ENCODE measurements at regions not wholly inside any gene's neighbourhood (a gene's known extent, or its start where the extent isn't known, plus 50 kb on each side); places are given as distances from the start of the nearest gene placed in this dataset.
A peak's percentile ranks its signal among the peaks of the same experiment; 100 is the strongest.

DNA sequence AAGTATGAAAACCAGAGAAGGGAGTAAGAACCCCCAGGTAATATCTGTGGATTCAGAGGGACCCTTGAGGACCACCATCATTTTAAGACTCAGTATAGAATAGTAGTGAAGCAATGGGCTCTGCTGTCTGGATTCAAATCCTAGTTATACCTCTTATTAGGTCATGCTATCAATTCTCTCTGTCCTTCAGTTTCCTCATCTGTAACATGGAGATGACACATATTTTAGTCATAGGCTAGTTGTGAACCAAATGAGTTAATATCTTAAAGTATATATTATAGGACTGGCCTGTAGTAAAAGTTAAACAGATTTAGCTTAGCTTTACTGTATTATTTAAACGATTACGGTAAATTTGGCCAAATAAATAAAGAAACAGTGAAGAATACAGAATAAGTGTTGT, 177.3 kb upstream of the GOLIM4 start:
- no peaks in the 10 kb centered on the region for H3K9me3 ChIP-seq
- DNase-seq, result no peak
- H3K27ac ChIP-seq, result no peak overlapping the region
- no peaks in the 10 kb centered on the region for H3K4me1 ChIP-seq
- TF ChIP-seq, protein P1, sequence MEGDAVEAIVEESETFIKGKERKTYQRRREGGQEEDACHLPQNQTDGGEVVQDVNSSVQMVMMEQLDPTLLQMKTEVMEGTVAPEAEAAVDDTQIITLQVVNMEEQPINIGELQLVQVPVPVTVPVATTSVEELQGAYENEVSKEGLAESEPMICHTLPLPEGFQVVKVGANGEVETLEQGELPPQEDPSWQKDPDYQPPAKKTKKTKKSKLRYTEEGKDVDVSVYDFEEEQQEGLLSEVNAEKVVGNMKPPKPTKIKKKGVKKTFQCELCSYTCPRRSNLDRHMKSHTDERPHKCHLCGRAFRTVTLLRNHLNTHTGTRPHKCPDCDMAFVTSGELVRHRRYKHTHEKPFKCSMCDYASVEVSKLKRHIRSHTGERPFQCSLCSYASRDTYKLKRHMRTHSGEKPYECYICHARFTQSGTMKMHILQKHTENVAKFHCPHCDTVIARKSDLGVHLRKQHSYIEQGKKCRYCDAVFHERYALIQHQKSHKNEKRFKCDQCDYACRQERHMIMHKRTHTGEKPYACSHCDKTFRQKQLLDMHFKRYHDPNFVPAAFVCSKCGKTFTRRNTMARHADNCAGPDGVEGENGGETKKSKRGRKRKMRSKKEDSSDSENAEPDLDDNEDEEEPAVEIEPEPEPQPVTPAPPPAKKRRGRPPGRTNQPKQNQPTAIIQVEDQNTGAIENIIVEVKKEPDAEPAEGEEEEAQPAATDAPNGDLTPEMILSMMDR (IDR thresholded peaks at IDR 0.05), result no peak
- intact Hi-C loops (cut with DNase I), result no loop called here
- ATAC-seq, result no peak
- H3K4me3 ChIP-seq, result no peak overlapping the region
- no peaks in the 10 kb centered on the region for H3K36me3 ChIP-seq
- H3K27me3 ChIP-seq, result no peaks in the 10 kb centered on the region

DNA sequence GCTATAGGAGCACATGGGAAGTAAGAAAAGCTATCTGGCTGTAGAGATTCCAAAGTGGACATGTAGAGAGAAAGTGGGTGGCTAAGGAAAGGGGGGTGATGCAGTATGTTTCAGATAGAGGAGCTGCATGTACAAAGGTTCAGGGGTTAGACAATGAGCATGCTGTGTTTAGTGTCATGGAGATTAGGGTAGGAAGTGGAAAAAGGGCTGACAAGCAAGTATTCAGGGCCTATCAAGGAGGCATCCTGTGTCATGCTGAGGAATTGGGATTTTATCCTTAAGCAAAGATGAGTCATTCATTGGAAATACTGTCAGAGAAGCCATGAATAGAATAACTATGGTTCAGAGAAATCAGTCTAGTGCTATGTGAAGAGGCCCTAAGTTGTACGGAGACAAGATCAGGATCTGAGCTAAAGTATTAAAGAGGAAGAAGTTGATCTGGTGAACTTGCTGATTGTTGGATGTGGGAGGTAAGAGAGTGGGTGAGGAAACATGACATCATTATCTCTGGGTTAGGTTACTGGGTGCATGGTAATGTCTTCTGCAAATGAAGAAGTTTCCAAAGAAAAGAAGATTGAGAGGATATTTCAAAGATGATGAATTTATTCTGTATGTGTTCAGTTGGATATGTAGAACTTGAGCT, 176.7 kb upstream of the GOLIM4 start:
- H3K27ac ChIP-seq, result no peak overlapping the region
- ATAC-seq (peak; percentile 84), DNase-seq (no peak)
- no peaks in the 10 kb centered on the region for H3K36me3 ChIP-seq
- H3K4me1 ChIP-seq, result no peaks in the 10 kb centered on the region
- intact Hi-C loops (cut with DNase I), result no loop called here
- H3K4me3 ChIP-seq, result no peak overlapping the region
- no peaks in the 10 kb centered on the region for H3K9me3 ChIP-seq
- H3K27me3 ChIP-seq, result no peaks in the 10 kb centered on the region
- TF ChIP-seq, protein P1 (IDR thresholded peaks at IDR 0.05), result no peak

DNA sequence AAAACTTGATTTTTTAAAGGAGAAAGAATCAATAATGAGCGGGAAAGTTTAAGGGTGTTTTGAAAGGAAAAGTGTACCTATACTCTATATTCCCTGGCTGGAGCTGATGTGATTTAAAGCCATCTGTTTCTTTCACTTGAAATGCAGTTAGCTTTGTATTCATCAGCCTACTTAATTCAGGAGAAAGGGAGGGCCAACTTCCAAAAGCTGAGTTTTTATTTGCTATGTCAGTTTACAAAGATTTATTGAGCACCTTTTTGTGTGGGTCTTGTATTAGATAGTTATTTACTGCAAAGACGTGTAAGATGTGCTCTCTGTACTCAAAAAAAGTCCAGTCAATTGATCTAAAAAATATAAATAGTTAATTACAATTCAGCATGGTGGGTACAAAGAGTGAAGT, 176.2 kb upstream of the GOLIM4 start:
- intact Hi-C loops (cut with DNase I), result no loop called here
- H3K9me3 ChIP-seq, result no peaks in the 10 kb centered on the region
- no peak for ATAC-seq

DNA sequence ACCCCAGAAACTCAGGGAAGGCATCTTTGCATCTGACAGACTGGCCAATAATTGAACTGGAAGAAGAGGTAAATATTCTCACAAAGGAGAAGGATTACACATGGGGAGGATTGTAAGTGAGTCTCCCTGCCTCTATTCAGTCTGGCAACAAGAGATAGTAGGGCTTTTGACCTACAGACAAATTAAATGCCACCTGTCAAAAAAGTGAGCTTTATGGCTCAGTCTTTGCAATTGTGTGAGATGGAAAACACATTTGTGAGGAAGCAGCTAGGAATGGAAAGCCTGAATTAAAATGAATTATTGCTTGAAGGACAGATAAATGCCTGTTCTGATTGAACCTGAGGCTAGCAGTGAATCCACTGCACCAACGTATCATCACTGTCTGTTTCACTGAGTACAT, 173.3 kb upstream of the GOLIM4 start:
- no peak overlapping the region for H3K4me3 ChIP-seq
- H3K4me1 ChIP-seq, result no peaks in the 10 kb centered on the region
- H3K36me3 ChIP-seq, result no peaks in the 10 kb centered on the region
- intact Hi-C loops (cut with DNase I), result no loop called here
- TF ChIP-seq, protein P1 (IDR thresholded peaks at IDR 0.05), result no peak
- DNase-seq (no peak), ATAC-seq (no peak)
- no peaks in the 10 kb centered on the region for H3K9me3 ChIP-seq
- no peaks in the 10 kb centered on the region for H3K27me3 ChIP-seq
- no peak overlapping the region for H3K27ac ChIP-seq

More for the DNA sequence above, 176.2 kb upstream of the GOLIM4 start:
- Histone ChIP-seq H3K36me3 (no peaks in the 10 kb centered on the region), H3K4me1 (no peaks in the 10 kb centered on the region), H3K27me3 (no peaks in the 10 kb centered on the region), H3K27ac (no peak overlapping the region), H3K4me3 (no peak overlapping the region)
- no peak for DNase-seq
- TF ChIP-seq, protein P1 (IDR thresholded peaks at IDR 0.05), result no peak

DNA sequence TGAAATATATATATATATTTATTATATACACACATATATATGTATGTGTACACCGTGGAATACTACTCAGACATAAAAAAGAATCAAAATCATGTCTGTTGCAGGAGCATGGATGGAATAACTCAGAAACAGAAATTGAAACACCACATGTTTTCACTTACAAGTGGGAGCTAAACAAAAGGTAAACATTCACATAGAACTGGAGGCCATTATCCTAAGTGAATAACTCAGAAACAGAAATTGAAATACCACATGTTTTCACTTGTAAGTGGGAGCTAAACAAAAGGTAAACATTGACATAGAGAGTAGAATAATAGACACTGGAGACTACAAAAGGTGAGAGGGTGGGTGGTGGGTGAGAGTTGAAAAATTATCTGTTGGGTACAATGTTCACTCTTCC, 171.5 kb upstream of the GOLIM4 start:
- TF ChIP-seq, protein P1 (IDR thresholded peaks at IDR 0.05), result no peak

DNA sequence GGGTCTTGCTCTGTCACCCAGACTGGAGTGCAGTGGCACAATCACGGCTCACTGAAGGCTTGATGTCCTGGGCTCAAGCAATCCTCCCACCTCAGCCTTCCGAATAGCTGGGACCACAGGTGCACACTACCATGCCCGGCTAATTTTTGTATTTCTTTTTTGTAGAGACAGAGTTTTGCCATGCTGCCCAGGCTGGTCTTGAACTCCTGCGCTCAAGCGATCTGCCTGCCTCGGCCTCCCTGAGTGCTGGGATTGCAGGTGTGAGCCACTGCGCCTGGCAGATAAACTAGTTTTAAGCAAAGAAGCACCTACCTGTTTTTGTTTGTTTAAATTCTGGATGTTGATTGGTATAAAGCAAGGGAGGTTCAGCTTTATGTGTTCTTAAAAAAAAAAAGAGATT, 170.6 kb upstream of the GOLIM4 start:
- DNase-seq (no peak), ATAC-seq (no peak)
- no peak overlapping the region for H3K27ac ChIP-seq
- H3K4me3 ChIP-seq, result no peak overlapping the region
- intact Hi-C loops (cut with DNase I), result no loop called here
- H3K4me1 ChIP-seq, result no peaks in the 10 kb centered on the region
- no peaks in the 10 kb centered on the region for H3K9me3 ChIP-seq
- H3K36me3 ChIP-seq, result no peaks in the 10 kb centered on the region
- no peaks in the 10 kb centered on the region for H3K27me3 ChIP-seq
- TF ChIP-seq, protein P1 (IDR thresholded peaks at IDR 0.05), result no peak

More for the DNA sequence above, 171.5 kb upstream of the GOLIM4 start:
- ATAC-seq, result no peak
- no peaks in the 10 kb centered on the region for H3K36me3 ChIP-seq
- no peak overlapping the region for H3K27ac ChIP-seq
- H3K27me3 ChIP-seq, result no peaks in the 10 kb centered on the region
- no peak overlapping the region for H3K4me3 ChIP-seq
- no peaks in the 10 kb centered on the region for H3K9me3 ChIP-seq
- intact Hi-C loops (cut with DNase I), result no loop called here
- no peaks in the 10 kb centered on the region for H3K4me1 ChIP-seq
- DNase-seq, result no peak
